Activated CD4-positive, alpha-beta T cell treated with anti-CD3 and anti-CD28 coated beads, Interleukin-2, Interleukin-6, amounts not matched to agents 100 ng/mL and 50 ng/mL, durations not matched to agents 16 hours and 8 hours (primary cell): ENCODE measurements at regions not wholly inside any gene's neighbourhood (a gene's known extent, or its start where the extent isn't known, plus 50 kb on each side); places are given as distances from the start of the nearest gene placed in this dataset.

Experiments used
- DNase-seq: peaks from one replicate; pipeline ENCODE4 v3.0.0-alpha.2; 2020

- DNase-seq: no peak
Measured at GRCh38 chr12:105761075-105761474, 377.7 kb downstream of the NUAK1 start.

- DNase-seq: no peak
Measured at GRCh38 chr12:105764216-105764835, 374.4 kb downstream of the NUAK1 start.

- no peak for DNase-seq
Measured at GRCh38 chr12:105765053-105766014, 373.4 kb downstream of the NUAK1 start.

GRCh38 chr12:105766029-105766428 is 372.7 kb downstream of the NUAK1 start:
- no peak for DNase-seq

- DNase-seq: no peak
Measured at GRCh38 chr12:105769486-105769885, 369.3 kb downstream of the NUAK1 start.

GRCh38 chr12:105773471-105773870 is 365.3 kb downstream of the NUAK1 start:
- no peak for DNase-seq

GRCh38 chr12:105774037-105774436 is 364.7 kb downstream of the NUAK1 start:
- DNase-seq: no peak

- DNase-seq: no peak
Measured at GRCh38 chr12:105775343-105775742, 363.4 kb downstream of the NUAK1 start.

GRCh38 chr12:105783983-105784947 is 354.5 kb downstream of the NUAK1 start:
- no peak for DNase-seq

GRCh38 chr12:105793421-105793820 is 345.3 kb downstream of the NUAK1 start:
- no peak for DNase-seq

- no peak for DNase-seq
Measured at GRCh38 chr12:105798256-105798845, 340.4 kb downstream of the NUAK1 start.

GRCh38 chr12:105799103-105799502 is 339.7 kb downstream of the NUAK1 start:
- no peak for DNase-seq

GRCh38 chr12:105801351-105801750 is 337.4 kb downstream of the NUAK1 start:
- no peak for DNase-seq

GRCh38 chr12:105803292-105803691 is 335.5 kb downstream of the NUAK1 start:
- no peak for DNase-seq

- DNase-seq: no peak
Measured at GRCh38 chr12:105804591-105805265, 334.0 kb downstream of the NUAK1 start.

- DNase-seq: no peak
Measured at GRCh38 chr12:105805730-105806399, 332.9 kb downstream of the NUAK1 start.

GRCh38 chr12:105806400-105806770 is 332.4 kb downstream of the NUAK1 start:
- no peak for DNase-seq

GRCh38 chr12:105812366-105812765 is 326.4 kb downstream of the NUAK1 start:
- no peak for DNase-seq

GRCh38 chr12:105813201-105813600 is 325.6 kb downstream of the NUAK1 start:
- DNase-seq: no peak

- DNase-seq: no peak
Measured at GRCh38 chr12:105814283-105814682, 324.5 kb downstream of the NUAK1 start.

GRCh38 chr12:105819549-105819948 is 319.2 kb downstream of the NUAK1 start:
- DNase-seq: no peak
